ENCODE measurements at regions not wholly inside any gene's neighbourhood (a gene's known extent, or its start where the extent isn't known, plus 50 kb on each side); places are given as distances from the start of the nearest gene placed in this dataset.

DNA sequence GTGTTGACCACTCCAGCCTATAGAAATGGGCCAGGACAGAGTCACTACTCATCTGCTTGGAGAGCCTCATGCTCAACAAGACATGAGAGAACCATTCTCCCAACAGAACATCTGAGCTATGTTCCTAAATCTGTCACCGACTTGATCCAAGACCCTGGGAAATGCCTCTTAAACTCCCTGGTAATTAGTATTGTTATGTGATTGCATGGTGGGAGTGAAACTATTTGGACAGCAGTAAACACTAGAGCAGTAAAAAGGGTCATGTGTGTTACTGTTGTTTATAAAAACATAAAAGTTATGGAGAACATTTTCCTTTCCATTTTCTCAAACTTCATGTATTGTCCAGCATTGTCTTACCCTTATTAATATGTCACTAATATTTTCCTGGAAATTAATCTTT is 369.8 kb upstream of the FAT3 start:
- DNase-seq (ENCODE audit: low read depth), result no peak

DNA sequence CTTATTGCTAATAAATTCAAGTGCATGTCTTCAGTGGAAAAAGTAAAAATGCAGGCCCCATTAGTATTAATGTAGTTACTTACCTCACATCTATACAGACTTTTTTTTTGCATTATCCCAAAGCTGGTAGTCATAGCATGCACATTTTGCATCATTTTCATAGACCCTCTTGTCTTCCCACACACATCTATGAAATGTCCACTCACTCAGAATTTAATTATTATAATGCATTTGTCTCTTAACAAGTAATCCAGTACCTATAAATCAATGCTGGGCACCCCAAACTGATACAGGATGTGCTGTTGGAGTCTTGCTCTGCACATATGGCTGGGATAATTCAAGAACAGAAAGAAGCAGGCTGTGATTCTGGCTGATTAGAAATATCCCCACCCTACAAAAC is 370.4 kb upstream of the FAT3 start:
- no peak for DNase-seq (ENCODE audit: low read depth)

More for the DNA sequence above, 369.8 kb upstream of the FAT3 start:
- TF ChIP-seq, protein P1, sequence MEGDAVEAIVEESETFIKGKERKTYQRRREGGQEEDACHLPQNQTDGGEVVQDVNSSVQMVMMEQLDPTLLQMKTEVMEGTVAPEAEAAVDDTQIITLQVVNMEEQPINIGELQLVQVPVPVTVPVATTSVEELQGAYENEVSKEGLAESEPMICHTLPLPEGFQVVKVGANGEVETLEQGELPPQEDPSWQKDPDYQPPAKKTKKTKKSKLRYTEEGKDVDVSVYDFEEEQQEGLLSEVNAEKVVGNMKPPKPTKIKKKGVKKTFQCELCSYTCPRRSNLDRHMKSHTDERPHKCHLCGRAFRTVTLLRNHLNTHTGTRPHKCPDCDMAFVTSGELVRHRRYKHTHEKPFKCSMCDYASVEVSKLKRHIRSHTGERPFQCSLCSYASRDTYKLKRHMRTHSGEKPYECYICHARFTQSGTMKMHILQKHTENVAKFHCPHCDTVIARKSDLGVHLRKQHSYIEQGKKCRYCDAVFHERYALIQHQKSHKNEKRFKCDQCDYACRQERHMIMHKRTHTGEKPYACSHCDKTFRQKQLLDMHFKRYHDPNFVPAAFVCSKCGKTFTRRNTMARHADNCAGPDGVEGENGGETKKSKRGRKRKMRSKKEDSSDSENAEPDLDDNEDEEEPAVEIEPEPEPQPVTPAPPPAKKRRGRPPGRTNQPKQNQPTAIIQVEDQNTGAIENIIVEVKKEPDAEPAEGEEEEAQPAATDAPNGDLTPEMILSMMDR (IDR thresholded peaks at IDR 0.05; ENCODE audit: insufficient read depth, low read depth, low read length, missing control alignments), result no peak
- H3K4me3 ChIP-seq (ENCODE audit: low read length), result no peak overlapping the region

DNA sequence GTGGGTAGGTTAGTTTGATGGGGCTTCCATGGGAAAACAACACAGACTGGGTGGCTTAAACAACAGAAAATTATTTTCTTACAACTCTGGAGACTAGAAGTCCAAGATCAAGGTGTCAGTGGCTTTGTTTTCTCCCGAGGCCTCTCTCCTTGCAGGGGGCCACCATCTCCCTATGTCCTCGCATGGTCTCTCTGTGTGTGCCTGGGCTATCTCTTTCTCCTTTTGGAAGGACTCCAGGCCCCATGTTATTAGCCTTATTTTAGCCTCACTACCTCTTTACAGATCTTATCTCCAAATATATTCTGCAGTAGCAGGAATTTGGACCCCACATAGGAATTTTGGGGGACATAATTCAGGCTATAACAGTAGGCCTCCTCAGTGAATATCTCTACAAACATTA is 372.7 kb upstream of the FAT3 start:
- no peak overlapping the region for H3K4me3 ChIP-seq (ENCODE audit: low read length)
- DNase-seq (ENCODE audit: low read depth), result no peak
- TF ChIP-seq, protein P1 (IDR thresholded peaks at IDR 0.05; ENCODE audit: insufficient read depth, low read depth, low read length, missing control alignments), result no peak

More for the DNA sequence above, 370.4 kb upstream of the FAT3 start:
- TF ChIP-seq, protein P1 (IDR thresholded peaks at IDR 0.05; ENCODE audit: insufficient read depth, low read depth, low read length, missing control alignments), result no peak
- H3K4me3 ChIP-seq (ENCODE audit: low read length), result no peak overlapping the region

DNA sequence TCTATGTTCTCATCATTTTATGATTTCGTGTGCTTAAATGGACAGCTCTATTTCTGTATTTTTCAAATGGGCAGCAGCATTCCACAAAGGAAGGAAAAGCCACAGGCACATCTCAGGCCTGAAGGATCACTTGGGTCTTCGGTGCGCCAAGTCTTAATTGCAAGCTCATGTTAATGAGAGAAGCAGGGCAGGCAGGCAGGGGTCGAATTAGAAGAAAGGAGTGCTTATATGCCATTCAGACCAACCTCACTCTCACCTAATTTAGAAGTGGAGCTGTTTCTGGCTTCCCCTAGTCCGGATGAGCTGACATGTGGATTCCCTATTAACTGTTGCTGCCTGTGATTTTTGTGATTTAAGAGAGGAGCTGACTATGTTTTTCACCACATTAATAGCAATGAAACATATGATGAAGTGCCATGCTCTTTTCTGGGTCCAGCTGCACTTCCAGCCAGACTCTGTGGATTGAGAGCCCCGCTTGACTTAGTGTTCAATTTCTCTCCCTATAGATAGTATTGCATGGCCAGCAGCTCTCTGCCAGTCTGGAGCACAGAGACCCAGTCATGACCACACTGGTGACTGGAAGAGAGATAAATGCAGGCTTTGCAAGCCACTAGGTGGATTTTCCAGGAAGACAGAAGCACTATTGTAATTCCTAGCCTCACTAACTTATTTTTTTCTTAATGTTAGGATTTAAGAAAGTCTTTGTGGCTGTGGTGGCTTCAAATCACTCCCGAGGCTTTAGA is 373.9 kb upstream of the FAT3 start:
- TF ChIP-seq, protein P1 (IDR thresholded peaks at IDR 0.05; ENCODE audit: insufficient read depth, low read depth, low read length, missing control alignments), result no peak
- H3K4me3 ChIP-seq (ENCODE audit: low read length), result no peak overlapping the region
- no peak for DNase-seq (ENCODE audit: low read depth)

DNA sequence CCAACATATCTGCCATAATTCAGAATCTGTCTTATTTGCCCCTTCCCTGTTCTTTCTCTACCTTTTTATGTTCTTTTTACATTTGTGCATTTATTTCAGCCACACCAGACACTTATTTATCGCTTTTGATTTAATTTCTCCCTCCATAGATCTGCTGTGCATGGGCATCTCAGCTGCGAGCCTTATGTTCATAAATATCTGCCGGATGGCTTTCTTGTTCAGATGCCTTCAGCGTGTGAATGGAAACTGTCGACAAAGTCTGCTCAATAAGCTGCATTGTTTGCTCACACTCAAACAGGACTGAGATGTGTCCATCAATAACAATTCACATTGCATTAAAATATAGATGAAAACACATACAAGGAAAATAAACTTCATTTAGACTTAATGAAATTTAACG is 374.6 kb upstream of the FAT3 start:
- TF ChIP-seq, protein P1 (IDR thresholded peaks at IDR 0.05; ENCODE audit: insufficient read depth, low read depth, low read length, missing control alignments), result no peak
- H3K4me3 ChIP-seq (ENCODE audit: low read length), result no peak overlapping the region
- no peak for DNase-seq (ENCODE audit: low read depth)

DNA sequence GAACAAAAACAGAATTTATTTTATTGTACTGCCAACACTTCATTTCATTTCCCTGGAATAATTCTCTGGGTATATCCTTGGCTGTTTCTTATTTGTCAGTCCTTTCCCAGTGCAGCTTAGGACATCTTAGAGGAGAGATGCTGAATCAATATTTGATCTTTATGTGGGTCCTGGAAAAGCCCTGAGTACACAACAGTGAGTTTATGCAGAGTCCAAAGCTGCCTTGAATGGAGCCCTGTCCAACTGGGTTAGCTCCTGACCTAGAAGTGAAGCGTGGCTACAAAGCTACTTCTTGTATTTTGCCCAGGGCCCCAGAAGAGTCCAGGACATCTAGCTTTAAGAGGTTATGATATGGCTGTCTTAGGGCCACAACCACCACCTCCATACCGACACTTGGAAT is 378.0 kb upstream of the FAT3 start:
- TF ChIP-seq, protein P1 (IDR thresholded peaks at IDR 0.05; ENCODE audit: insufficient read depth, low read depth, low read length, missing control alignments), result no peak
- no peak for DNase-seq (ENCODE audit: low read depth)
- H3K4me3 ChIP-seq (ENCODE audit: low read length), result no peak overlapping the region

DNA sequence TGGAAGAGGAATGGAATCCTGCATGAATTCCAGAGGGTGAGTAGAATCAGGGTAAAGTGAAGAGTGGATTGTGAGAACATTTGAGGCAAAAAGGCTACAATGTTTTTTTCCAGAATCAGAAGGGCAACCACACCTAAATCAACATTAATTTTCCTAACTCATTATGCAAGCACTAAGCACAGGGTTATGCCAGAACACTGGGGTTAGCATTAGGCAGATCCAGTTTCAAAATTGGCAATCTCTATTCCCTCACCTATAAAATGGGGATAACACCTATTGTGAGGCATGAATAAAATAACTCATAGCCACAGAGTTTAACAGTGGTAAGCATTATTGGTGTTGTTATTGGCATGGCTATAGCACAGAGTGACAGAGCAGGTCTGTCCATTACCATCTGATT is 378.6 kb upstream of the FAT3 start:
- no peak for DNase-seq (ENCODE audit: low read depth)
- H3K4me3 ChIP-seq (ENCODE audit: low read length), result no peak overlapping the region
- TF ChIP-seq, protein P1 (IDR thresholded peaks at IDR 0.05; ENCODE audit: insufficient read depth, low read depth, low read length, missing control alignments), result no peak

All from epithelial cell of esophagus (primary cell).